ENCODE measurements at regions not wholly inside any gene's neighbourhood (a gene's known extent, or its start where the extent isn't known, plus 50 kb on each side); places are given as distances from the start of the nearest gene placed in this dataset.

DNA sequence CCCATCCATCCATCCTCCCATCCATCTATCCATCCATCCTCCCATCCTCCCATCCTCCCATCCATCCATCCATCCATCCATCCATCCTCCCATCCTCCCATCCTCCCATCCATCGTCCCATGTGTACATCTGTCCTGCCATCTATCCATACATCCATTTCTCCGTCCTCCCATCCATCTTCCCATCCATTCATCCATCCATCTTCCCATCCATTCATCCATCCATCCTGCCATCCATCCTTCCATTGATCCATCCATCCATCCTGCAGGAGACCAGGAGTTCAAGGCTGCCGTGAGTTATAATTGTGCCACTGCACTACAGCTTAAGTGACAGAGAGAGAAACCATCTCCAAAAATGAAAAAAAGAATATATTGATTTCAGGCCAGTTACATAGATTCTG lies 356.5 kb downstream of the CDH26 start:
- no peak overlapping the region for H3K4me3 ChIP-seq (ENCODE audit: control insufficient read depth, low read depth, low read length)
- DNase-seq (ENCODE audit: low read depth), result no peak
- TF ChIP-seq, protein P1, sequence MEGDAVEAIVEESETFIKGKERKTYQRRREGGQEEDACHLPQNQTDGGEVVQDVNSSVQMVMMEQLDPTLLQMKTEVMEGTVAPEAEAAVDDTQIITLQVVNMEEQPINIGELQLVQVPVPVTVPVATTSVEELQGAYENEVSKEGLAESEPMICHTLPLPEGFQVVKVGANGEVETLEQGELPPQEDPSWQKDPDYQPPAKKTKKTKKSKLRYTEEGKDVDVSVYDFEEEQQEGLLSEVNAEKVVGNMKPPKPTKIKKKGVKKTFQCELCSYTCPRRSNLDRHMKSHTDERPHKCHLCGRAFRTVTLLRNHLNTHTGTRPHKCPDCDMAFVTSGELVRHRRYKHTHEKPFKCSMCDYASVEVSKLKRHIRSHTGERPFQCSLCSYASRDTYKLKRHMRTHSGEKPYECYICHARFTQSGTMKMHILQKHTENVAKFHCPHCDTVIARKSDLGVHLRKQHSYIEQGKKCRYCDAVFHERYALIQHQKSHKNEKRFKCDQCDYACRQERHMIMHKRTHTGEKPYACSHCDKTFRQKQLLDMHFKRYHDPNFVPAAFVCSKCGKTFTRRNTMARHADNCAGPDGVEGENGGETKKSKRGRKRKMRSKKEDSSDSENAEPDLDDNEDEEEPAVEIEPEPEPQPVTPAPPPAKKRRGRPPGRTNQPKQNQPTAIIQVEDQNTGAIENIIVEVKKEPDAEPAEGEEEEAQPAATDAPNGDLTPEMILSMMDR (conservative IDR thresholded peaks at IDR 0.05; ENCODE audit: control insufficient read depth, insufficient read depth, low read depth, low read length), result no peak

DNA sequence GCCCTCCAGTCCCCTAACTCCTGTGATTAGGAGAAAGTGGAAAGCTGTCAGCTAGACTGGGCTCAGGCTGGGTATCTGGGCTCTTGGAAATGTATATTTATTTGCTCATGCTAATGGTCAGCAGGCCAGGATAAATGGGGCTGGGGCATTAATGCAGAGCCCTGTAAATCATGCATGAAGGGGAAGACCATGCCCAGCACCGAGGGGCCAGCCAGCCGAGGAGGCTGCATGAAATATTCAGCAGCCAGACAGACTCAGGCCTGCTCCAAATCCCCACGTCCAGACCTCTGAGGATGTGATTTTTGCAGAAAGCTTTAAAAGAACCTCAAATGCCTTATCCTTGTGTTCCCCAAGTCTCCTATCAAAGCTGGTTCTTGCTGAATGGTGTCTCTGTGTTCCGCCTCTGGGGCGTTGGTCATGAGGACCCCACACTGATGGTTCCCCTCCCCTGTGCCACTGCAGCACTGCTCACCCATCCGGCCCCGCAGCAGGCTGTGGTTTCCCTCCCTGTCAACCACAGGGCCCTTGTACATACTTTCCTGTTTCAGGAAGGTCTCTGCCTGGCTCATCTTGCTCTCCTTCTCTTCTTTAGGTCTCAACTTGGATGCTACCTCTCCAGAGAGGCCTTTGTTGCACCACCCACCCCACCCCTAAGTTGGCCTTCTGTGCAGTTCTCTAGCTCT lies 358.4 kb downstream of the CDH26 start:
- no peak for DNase-seq (ENCODE audit: low read depth)
- TF ChIP-seq, protein P1 (conservative IDR thresholded peaks at IDR 0.05; ENCODE audit: control insufficient read depth, insufficient read depth, low read depth, low read length), result no peak
- no peak overlapping the region for H3K4me3 ChIP-seq (ENCODE audit: control insufficient read depth, low read depth, low read length)

DNA sequence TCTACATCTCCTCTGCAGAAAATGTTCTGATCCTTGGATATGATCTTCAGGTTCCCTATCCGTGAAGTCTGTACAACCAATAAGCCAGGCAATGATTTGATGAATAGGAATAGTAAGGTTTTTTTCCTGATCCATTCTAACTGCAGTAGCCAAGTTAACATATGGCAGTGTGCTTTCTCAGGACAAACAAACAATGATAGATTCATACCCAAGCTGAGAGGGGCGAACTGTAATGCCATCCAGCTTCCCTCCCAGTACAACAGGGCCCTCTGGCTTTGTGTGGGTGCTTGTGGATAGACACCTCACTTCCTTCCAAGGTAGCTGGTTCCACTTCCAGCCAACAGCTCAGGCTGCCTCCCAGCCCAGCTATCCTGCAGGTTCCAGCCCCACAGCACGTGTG lies 359.2 kb downstream of the CDH26 start:
- H3K4me3 ChIP-seq (ENCODE audit: control insufficient read depth, low read depth, low read length), result no peak overlapping the region
- TF ChIP-seq, protein P1 (conservative IDR thresholded peaks at IDR 0.05; ENCODE audit: control insufficient read depth, insufficient read depth, low read depth, low read length), result no peak
- DNase-seq (ENCODE audit: low read depth), result no peak

DNA sequence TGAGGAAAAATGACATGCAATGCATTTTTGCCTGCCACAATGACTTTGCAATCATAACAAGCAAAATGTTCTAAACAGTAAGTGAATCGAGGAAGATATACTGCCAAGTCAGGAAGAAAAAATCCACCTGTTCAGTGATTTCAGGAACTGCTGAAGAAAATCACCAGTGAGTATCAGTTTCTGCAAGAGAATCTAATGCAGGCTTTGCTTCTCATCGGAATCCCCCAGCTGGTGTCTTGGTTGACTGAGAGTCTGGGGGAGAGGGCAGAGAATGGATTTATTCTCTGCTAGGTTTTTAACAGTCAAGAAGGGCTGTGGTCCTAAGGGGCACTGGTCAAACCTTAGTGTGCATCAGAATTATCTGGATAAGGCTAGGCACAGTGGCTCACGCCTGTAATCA lies 363.4 kb downstream of the CDH26 start:
- TF ChIP-seq, protein P1 (conservative IDR thresholded peaks at IDR 0.05; ENCODE audit: control insufficient read depth, insufficient read depth, low read depth, low read length), result no peak
- DNase-seq (ENCODE audit: low read depth), result no peak
- no peak overlapping the region for H3K4me3 ChIP-seq (ENCODE audit: control insufficient read depth, low read depth, low read length)

DNA sequence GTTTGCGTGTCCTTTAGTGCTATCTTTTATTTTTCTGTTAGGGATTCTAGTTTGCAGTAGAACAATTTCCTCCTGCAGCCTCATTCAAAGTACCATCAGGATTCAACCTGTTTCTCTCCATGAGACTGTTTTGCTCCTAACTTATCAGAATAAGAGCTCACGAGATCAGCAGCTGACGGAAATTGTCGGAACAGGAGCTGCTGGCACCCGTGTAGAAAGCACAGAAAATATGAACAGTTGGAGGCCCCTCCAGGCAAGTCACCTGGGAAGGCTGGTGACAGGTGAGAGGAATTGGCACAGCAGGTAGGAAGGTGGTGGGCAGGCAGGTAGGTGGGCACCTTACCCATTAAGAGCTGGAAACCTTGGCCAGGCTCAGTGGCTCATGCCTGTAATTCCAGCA lies 368.6 kb downstream of the CDH26 start:
- H3K4me3 ChIP-seq (ENCODE audit: control insufficient read depth, low read depth, low read length), result no peak overlapping the region
- no peak for DNase-seq (ENCODE audit: low read depth)
- TF ChIP-seq, protein P1 (conservative IDR thresholded peaks at IDR 0.05; ENCODE audit: control insufficient read depth, insufficient read depth, low read depth, low read length), result no peak

DNA sequence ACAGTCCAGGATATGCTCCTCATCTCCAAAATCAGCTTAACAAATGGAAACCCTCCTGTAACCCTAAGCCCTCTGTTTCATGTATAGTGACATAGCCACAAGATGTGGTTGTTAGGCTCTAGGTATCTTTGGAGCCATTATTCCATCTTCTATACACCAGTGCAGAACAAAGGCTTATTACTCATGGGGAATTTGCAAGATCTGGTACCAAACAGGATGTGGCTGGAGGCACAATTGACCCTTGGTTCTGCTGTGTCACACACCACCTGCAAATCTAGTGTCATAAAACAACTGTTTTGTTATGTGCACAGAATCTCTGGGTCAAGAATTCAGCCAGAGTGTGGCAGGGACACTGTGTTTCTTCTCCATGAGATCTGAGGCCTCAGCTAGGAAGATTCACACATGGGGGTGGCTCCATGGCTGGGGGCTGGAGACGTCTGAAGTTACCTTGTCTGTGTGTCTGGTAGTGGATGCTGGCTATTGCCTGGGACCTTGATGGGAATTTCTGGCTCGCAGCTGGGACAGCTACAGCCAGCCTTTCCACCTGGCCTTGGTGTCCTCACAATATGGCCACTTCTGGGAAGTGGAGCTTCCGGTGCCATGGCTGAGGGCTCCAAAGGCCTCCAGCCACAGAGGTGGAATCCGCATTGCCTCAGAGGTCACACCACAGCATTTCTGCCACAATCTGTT lies 369.9 kb downstream of the CDH26 start:
- no peak overlapping the region for H3K4me3 ChIP-seq (ENCODE audit: control insufficient read depth, low read depth, low read length)
- DNase-seq (ENCODE audit: low read depth), result no peak
- TF ChIP-seq, protein P1 (conservative IDR thresholded peaks at IDR 0.05; ENCODE audit: control insufficient read depth, insufficient read depth, low read depth, low read length), result no peak

Data from fibroblast of mammary gland (primary cell).